Upper lobe of left lung (tissue), 6 donors: ENCODE measurements at regions not wholly inside any gene's neighbourhood (a gene's known extent, or its start where the extent isn't known, plus 50 kb on each side); places are given as distances from the start of the nearest gene placed in this dataset.

Experiments
- ATAC-seq, 2 donors: fragments of 200-7000 bp; cut with Tn5 transposase; one replicate each; pipeline ENCODE4 v1.9.1; 2022; ENCODE audit warnings: mild to moderate bottlenecking in 2 of 2, moderate library complexity in 2 of 2; ENCODE audit not compliant: low FRiP score in 2 of 2
- DNase-seq, 2 donors: peaks; one replicate each; pipeline ENCODE4 v3.0.0-alpha.2; 2019 to 2020
- H3K27ac ChIP-seq, 4 donors: fragments of 200-600 bp; sonication (generic); one replicate each; pipeline ENCODE4 v1.5.1; 2016 to 2019
- H3K27me3 ChIP-seq, 4 donors: fragments of 200-600 bp; sonication (generic); one replicate each; pipeline ENCODE4 v1.5.1; 2017 to 2019
- H3K36me3 ChIP-seq, 4 donors: fragments of 200-600 bp; sonication (generic); one replicate each; pipeline ENCODE4 v1.5.1; 2016 to 2019
- H3K4me1 ChIP-seq, 4 donors: fragments of 200-600 bp; sonication (generic); one replicate each; pipeline ENCODE4 v1.5.1; 2018 to 2019
- H3K4me3 ChIP-seq, 4 donors: fragments of 200-600 bp; sonication (generic); one replicate each; pipeline ENCODE4 v1.5.1; 2017 to 2019; ENCODE audit warnings: mild to moderate bottlenecking in 2 of 4, moderate library complexity in 1 of 4
- H3K9me3 ChIP-seq, 4 donors: fragments of 200-600 bp; sonication (generic); one replicate each; pipeline ENCODE4 v1.5.1; 2018 to 2019
- EP300 ChIP-seq, 4 donors: sonication (generic); formaldehyde crosslinking; IDR thresholded peaks; one replicate each; pipeline ENCODE4 v1.5.1; 2017; ENCODE audit warnings: antibody characterized with exemption in 4 of 4, control low read depth in 2 of 4
- POLR2A ChIP-seq, 4 donors: fragments of 450-650 bp; IDR thresholded peaks; one replicate each; pipeline ENCODE4 v1.5.1; 2016 to 2017; ENCODE audit warnings: antibody characterized with exemption in 4 of 4, mild to moderate bottlenecking in 2 of 4
- POLR2AphosphoS5 ChIP-seq, 2 donors: sonication (generic); formaldehyde crosslinking; IDR thresholded peaks; one replicate each; pipeline ENCODE4 v1.5.1; 2017; ENCODE audit warnings: antibody characterized with exemption in 2 of 2
- WGBS, 2 donors: methylation state at CpG; one replicate each; pipeline ENCODE4 v1.1.5; 2017 to 2018; 5-methylcytosine and 5-hydroxymethylcytosine counted together
- TF ChIP-seq, protein P1 (sequence below), 6 experiments: fragments of 450-650 bp in 4 of 6; fragments of 200-600 bp in 2 of 6; sonication (generic) in 2 of 6; IDR thresholded peaks; one replicate each; pipeline ENCODE4 v1.5.1; 2016 to 2019; ENCODE audit warnings: antibody characterized with exemption in 6 of 6
- donor health status: DM: no; HTN: no; CAD: no; lungs with moderate emphysema.
- donor health status: DM: no; HTN: yes; CAD: no; lungs with severe emphysema.

- ATAC-seq (no peak), DNase-seq (no peak)
- H3K36me3 ChIP-seq: no peaks in the 10 kb centered on the region
- no peaks in the 10 kb centered on the region for H3K9me3 ChIP-seq
- 55 to 83% methylated on average over 10 of the region's 10 CpGs for WGBS, 2 donors
- no peak overlapping the region for H3K27ac ChIP-seq
- no peak overlapping the region for H3K4me3 ChIP-seq
- no peaks in the 10 kb centered on the region for H3K4me1 ChIP-seq
- no peaks in the 10 kb centered on the region for H3K27me3 ChIP-seq
- TF ChIP-seq POLR2AphosphoS5 (IDR thresholded peaks at IDR 0.05) (no peak), POLR2A (IDR thresholded peaks at IDR 0.05) (no peak), EP300 (IDR thresholded peaks at IDR 0.05) (no peak)
- TF ChIP-seq, protein P1, sequence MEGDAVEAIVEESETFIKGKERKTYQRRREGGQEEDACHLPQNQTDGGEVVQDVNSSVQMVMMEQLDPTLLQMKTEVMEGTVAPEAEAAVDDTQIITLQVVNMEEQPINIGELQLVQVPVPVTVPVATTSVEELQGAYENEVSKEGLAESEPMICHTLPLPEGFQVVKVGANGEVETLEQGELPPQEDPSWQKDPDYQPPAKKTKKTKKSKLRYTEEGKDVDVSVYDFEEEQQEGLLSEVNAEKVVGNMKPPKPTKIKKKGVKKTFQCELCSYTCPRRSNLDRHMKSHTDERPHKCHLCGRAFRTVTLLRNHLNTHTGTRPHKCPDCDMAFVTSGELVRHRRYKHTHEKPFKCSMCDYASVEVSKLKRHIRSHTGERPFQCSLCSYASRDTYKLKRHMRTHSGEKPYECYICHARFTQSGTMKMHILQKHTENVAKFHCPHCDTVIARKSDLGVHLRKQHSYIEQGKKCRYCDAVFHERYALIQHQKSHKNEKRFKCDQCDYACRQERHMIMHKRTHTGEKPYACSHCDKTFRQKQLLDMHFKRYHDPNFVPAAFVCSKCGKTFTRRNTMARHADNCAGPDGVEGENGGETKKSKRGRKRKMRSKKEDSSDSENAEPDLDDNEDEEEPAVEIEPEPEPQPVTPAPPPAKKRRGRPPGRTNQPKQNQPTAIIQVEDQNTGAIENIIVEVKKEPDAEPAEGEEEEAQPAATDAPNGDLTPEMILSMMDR (IDR thresholded peaks at IDR 0.05): no peak
Measured at GRCh38 chr15:33256874-33257273, 53.9 kb upstream of the RYR3 start.

DNA sequence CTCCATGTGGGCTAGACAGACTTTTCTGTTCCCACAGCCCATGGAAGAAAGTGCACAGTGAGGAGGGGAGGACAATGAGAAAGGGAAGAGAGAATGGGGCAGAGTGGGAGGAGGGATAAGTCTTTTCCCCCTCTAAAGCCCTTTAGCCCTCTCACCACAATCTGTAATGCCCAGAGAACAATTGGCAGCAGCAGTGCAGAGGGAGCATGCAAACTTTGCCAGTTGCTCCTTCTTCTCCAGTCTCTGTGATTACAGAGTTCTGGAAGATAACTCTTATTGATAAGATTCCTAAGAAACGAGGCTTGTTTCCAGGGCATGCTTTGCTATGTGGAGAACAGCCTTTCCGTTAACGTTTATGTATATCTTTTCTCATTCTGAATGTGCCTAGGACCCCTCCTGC is 50.0 kb upstream of the FMN1 start:
- Histone ChIP-seq H3K36me3 (no peaks in the 10 kb centered on the region), H3K27ac (no peak overlapping the region), H3K4me1 (no peaks in the 10 kb centered on the region), H3K4me3 (no peak overlapping the region), H3K9me3 (no peaks in the 10 kb centered on the region), H3K27me3 (no peaks in the 10 kb centered on the region)
- ATAC-seq (peak in 1 of 2 donors; percentile 15), DNase-seq (no peak)
- TF ChIP-seq, protein P1 (IDR thresholded peaks at IDR 0.05): no peak
- TF ChIP-seq POLR2AphosphoS5 (IDR thresholded peaks at IDR 0.05): no peak
- no peak for TF ChIP-seq POLR2A (IDR thresholded peaks at IDR 0.05)
- TF ChIP-seq EP300 (IDR thresholded peaks at IDR 0.05): no peak
- WGBS, 2 donors: 48 to 66% methylated on average over 3 of the region's 3 CpGs
